RWPE1 (cell line): ENCODE measurements at regions not wholly inside any gene's neighbourhood (a gene's known extent, or its start where the extent isn't known, plus 50 kb on each side); places are given as distances from the start of the nearest gene placed in this dataset.

Source experiments
- CTCF ChIA-PET: fragments of 350-600 bp; sonication (Branson Sonifier 250); formaldehyde crosslinking; extraction: SDS; loops from one replicate; lab custom pipeline; 2021; lab: Yijun Ruan, JAX
- POLR2A ChIA-PET: fragments of 400-600 bp; formaldehyde crosslinking; extraction: SDS; loops from one replicate; lab custom pipeline; 2020; ENCODE audit warnings: antibody characterized with exemption; ENCODE audit not compliant: low non-redundant PET; lab: Yijun Ruan, JAX
- DNase-seq: peaks from one replicate; pipeline ENCODE4 v3.0.0; 2012; ENCODE audit warnings: low spot score
- H3K27ac ChIP-seq: fragments of 450-650 bp; 2 replicates; pipeline ENCODE4 v1.5.1; 2017
- CTCF ChIP-seq: fragments of 450-650 bp; conservative IDR thresholded peaks from 2 replicates; pipeline ENCODE4 v1.5.1; 2017; ENCODE audit warnings: low read depth, mild to moderate bottlenecking

GRCh38 chr2:62283147-62283546, 87.2 kb downstream of the B3GNT2 start:
- H3K27ac ChIP-seq = no peak overlapping the region
- CTCF ChIA-PET = no interaction called here
- TF ChIP-seq CTCF = no peak

DNA sequence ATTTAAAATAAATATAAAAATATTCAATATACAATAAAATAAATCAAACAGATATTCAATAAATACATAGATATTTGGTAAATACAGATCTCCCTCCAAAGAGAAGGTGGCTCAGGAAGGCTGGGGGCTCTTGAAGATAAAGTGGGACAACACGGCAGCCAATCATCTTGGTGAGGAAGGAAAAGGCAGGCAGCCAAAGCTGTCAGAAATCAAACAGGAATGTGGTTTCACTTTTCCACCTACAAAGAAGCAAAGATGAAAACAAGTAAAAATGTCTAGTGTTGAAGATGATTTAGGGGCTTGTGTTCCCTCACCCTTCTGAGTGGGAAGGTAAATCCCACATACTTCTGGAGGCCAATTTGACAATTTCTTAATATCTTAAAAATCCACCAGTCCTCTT, 85.7 kb downstream of the B3GNT2 start:
- ChIA-PET CTCF (no interaction called here), POLR2A (no interaction called here)
- no peak overlapping the region for H3K27ac ChIP-seq
- DNase-seq = no peak
- no peak for TF ChIP-seq CTCF

More at GRCh38 chr2:62283147-62283546, 87.2 kb downstream of the B3GNT2 start:
- POLR2A ChIA-PET = no interaction called here
- DNase-seq = no peak

DNA sequence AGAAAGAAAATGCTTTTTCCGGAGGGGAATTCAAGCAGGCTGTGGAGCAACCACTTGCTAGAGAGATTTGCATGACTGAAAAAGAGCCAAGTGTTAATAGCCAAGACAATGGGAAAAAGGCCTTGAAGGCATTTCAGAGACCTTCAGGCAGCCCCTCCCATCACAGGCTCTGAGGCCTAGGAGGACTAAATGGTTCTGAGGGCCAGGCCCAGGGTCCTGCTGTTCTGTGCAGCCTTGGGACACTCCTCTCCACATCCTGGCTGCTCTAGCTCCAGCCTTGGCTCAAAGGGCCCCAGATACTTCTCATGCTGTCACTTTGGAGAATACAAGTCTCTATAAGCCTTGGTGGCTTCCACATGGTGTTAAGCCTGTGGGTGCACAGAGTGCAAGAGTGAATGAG, 81.8 kb downstream of the B3GNT2 start:
- no peak for TF ChIP-seq CTCF
- CTCF ChIA-PET = no interaction called here
- POLR2A ChIA-PET = interaction anchor here (0.6 kb wide), 1 partner anchor 135 kb away, joined by 5 read pairs; no protein-coding TSS in a partner anchor
- H3K27ac ChIP-seq = no peak overlapping the region
- no peak for DNase-seq
